DMS 273 treated with DMSO at 0.1 percent for 48 hours (cell line): ENCODE measurements at regions not wholly inside any gene's neighbourhood (a gene's known extent, or its start where the extent isn't known, plus 50 kb on each side); places are given as distances from the start of the nearest gene placed in this dataset.
A peak's percentile ranks its signal among the peaks of the same experiment; 100 is the strongest.
"Not testable (repeated sequence)": the region's sequence is repeated elsewhere in the genome, so short reads cannot be mapped to it uniquely, and the experiment has no call there.

Experiments used
- DNase-seq: peaks from one replicate; lab custom pipeline; 2025; lab: John Stamatoyannopoulos, UW

- no peak for DNase-seq
Measured at GRCh38 chr22:19641254-19641982, 72.9 kb upstream of the SEPTIN5 start.

GRCh38 chr22:19641983-19642451 lies 72.3 kb upstream of the SEPTIN5 start:
- DNase-seq = no peak

DNA sequence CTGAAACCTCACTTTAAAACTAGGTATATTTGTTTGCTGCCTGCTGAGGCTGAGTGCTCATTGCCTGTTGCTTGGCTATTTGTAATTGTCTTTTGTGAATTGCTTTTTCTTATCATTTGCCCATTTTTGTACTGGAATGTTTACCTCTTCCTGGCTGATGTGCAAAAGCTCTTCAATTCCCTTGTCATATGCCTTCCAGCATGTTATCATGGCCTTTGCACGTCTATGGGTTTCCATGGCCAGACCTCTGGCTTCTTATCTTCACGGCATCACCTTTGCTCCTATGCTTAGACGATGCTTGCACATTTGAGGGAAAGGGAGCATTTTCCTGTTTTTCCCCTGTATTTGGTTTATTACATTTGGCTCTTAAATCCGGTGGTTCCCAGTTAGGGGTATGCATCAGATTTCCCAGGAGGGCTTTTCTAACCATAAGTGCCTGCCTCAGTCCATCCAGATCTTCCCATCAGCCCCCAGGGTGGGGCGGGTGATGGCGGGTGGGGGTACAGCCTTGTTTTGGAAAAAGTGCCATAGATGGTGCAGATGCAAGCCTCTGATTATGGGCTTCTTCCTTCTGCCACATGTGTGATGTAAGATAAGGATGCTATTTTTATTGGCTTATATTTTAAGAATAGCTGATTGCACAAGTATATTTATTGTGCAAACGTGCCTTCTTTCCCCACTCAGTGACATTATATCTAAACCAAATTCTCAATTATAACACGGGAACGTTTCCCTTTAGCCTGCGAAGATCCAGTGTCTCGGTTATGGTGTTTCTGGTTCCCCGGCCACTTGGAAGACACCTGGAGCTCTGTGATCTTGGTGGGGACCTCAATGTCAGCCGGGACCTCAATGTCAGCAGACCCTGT lies 70.6 kb upstream of the SEPTIN5 start:
- peak; percentile 44 for DNase-seq

DNA sequence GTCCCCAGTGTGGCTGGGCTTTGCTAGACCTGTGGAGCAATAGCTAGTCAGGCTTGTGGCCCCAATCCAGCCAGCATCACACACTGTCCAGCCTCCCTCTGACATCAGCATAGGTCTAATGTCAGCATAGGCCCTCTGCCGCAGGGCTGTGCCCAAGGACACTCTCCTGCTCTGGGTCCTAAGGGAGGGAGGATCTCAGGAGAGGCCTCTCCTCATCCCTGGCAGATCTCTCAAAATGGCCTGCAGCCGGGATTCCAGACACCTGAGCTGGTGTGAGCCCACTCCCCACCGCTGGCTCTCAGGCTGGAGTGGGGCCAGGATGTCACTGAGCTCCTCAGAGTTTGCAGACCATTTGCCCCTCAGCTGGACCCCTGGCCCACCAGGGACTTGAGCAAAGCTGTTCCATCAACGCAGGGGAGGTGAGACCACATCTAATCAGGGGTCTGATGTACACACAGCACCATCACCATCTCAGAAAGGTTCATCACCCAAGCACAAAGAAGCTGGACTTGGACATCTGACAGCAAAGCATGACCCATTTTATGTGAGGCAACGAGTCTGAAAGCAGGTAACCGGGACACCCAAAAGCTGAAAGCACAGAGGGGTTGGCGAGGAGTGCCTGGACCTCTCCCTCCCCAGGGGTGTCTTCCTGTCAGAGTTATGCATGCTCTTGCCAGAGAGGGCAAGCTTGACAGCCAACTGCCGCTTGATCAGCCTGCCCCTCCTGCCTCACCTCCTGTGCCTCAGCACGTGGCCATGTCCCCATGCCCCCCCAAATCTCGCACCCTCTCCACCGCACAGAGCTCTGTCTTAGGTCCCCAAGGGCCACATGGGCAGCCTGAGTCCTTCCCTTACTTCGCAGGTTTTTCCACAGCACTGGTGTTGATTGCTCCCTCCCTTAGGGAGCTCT lies 69.7 kb upstream of the SEPTIN5 start:
- no peak for DNase-seq

GRCh38 chr22:19645391-19645790 lies 68.9 kb upstream of the SEPTIN5 start:
- no peak for DNase-seq

GRCh38 chr22:19645905-19646304 lies 68.4 kb upstream of the SEPTIN5 start:
- DNase-seq = no peak

DNA sequence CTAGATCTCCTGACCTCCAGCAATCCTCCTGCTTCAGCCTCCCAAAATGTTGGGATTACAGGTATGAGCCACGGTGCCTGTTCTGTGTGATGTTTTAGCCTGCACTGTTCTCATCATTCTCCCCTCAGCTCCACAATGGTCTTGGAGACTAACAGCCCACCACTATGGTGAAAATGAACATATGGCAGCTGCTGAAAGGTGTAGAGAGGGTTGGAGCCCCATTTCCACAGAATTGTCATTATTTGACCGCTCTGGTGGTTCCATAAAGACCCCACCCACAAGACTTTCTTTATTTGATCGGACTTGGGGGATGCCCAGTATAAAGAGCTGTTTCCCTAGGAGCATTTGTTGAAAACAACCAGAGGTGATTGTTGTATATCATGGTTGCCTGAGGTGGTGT lies 67.9 kb upstream of the SEPTIN5 start:
- no peak for DNase-seq

- no peak for DNase-seq
Measured at GRCh38 chr22:19648419-19648929, 65.8 kb upstream of the SEPTIN5 start.

DNA sequence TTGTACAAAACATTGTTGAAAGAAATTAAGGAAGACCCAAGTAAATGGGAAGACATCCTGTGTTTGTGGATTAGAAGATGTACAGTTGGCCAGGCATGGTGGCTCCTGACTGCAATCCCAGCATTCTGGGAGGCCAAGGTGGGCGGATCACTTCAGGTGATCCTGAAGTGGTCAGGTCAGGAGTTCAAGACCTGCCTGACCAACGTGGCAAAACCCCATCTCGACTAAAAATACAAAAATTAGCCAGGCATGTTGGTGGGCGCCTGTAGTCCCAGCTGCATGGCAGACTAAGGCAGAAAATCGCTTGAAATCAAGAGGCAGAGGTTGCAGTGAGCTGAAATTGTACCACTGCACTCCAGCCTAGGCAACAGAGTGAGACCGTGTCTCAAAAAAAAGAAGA lies 62.0 kb upstream of the SEPTIN5 start:
- DNase-seq = no peak

DNA sequence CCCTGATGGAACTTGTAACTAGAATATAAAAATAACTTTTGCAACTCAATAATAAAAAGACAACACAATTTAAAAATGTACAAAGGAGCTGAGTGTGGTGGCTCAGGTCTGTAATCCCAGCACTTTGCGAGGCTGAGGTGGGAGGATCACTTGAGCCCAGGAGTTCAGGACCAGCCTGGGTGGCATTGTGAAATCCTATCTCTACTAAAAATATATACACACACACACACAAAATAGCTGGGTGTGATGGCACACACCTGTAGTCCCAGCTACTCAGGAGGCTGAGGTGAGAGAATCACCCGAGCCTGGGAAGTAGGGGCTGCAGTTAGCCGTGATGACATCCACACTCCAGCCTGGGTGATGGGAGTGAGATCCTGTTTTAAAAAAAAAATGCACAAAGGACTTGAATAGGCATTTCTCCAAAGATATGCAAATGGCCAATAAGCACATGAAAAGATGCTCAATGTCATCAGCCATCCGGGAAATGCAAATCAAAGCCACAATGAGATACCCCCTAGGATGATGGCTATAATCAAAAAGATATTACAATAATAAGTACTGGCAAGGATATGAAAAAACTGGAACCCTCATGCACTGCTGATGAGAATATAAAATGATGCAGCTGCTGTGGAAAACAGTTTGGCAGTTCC lies 59.8 kb upstream of the SEPTIN5 start:
- no peak for DNase-seq

DNA sequence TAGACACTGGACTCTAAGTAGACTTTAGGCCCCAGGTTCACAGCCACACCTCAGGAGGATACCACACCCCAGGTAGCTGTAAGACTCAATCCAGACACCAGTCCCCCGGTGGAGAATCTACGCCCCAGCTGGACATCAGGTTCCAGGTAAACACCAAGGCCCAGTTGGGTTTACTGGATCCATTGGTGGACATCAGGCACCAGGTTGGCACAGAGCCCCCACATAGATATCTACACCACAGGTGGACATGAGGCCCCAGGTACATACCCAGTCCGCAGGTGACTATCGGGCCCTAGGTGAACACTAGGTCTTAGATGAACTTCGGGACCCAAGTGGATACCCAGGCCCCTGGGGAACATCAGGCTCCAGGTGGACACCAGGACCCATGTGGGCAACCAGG lies 58.9 kb upstream of the SEPTIN5 start:
- no peak for DNase-seq

- no peak for DNase-seq
Measured at GRCh38 chr22:19656541-19657251, 57.6 kb upstream of the SEPTIN5 start.

- DNase-seq = no peak
Measured at GRCh38 chr22:19657252-19658056, 56.8 kb upstream of the SEPTIN5 start.

- no peak for DNase-seq
Measured at GRCh38 chr22:19658057-19658966, 56.0 kb upstream of the SEPTIN5 start.

GRCh38 chr22:19658967-19659804 lies 55.1 kb upstream of the SEPTIN5 start:
- no peak for DNase-seq

- DNase-seq = no peak
Measured at GRCh38 chr22:19659805-19660345, 54.4 kb upstream of the SEPTIN5 start.

- not testable (repeated sequence) for DNase-seq
Measured at GRCh38 chr22:19660583-19660982, 53.7 kb upstream of the SEPTIN5 start.

GRCh38 chr22:19661156-19661555 lies 53.1 kb upstream of the SEPTIN5 start:
- no peak for DNase-seq
